HL-60 (cell line): ENCODE measurements at regions not wholly inside any gene's neighbourhood (a gene's known extent, or its start where the extent isn't known, plus 50 kb on each side); places are given as distances from the start of the nearest gene placed in this dataset.

Experiments
- DNase-seq, 2 experiments: peaks; one replicate each; pipeline ENCODE4 v3.0.0-alpha.2; 2010 to 2020; ENCODE audit warnings: low read depth in 1 of 2, low spot score in 1 of 2
- H3K27ac ChIP-seq: fragments of 250-450 bp; sonication (Bioruptor Pico); replicated peaks from 2 replicates; pipeline ENCODE4 v1.5.1; 2020; ENCODE audit warnings: mild to moderate bottlenecking, moderate library complexity
- H3K27me3 ChIP-seq: fragments of 250-450 bp; sonication (Bioruptor Pico); 2 replicates; pipeline ENCODE4 v1.5.1; 2021; ENCODE audit warnings: mild to moderate bottlenecking, moderate library complexity; ENCODE audit not compliant: insufficient read depth, poor library complexity, severe bottlenecking
- H3K4me3 ChIP-seq: replicated peaks from 2 replicates; pipeline ENCODE4 v1.5.1; 2011; ENCODE audit warnings: mild to moderate bottlenecking, control low read depth, low read length; ENCODE audit not compliant: insufficient read depth
- GABPA ChIP-seq: IDR thresholded peaks from 2 replicates; pipeline ENCODE4 v1.6.1; 2012; ENCODE audit warnings: low read depth
- POLR2AphosphoS5 ChIP-seq: IDR thresholded peaks from 2 replicates; pipeline ENCODE4 v1.6.1; 2012; ENCODE audit warnings: low read depth
- REST ChIP-seq: IDR thresholded peaks from 2 replicates; pipeline ENCODE4 v1.6.1; 2012; ENCODE audit warnings: low read depth; ENCODE audit not compliant: insufficient replicate concordance
- SPI1 ChIP-seq: IDR thresholded peaks from 2 replicates; pipeline ENCODE4 v1.6.1; 2012; ENCODE audit warnings: low read depth, mild to moderate bottlenecking, borderline replicate concordance
- TF ChIP-seq, protein P1 (sequence below): IDR thresholded peaks from one replicate; pipeline ENCODE4 v1.5.1; 2011; ENCODE audit warnings: low read length, control low read depth, inconsistent platforms; ENCODE audit not compliant: insufficient read depth

DNA sequence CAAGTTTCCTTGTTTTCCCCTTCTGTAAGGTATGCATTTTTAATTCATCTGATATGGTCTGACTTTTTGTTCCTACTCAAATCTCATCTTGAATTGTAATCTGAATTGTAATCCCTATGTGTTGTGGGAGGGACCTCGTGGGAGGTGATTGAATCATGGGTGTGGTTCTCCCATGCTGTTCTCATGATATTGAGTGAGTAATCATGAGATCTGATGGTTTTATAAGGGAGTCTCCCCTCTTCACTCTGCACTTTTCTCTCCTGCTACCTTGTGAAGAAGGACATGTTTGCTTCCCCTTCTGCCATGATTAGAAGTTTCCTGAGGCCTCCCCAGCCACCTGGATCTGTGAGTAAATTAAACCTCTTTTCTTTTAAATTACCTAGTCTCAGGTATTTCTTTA, 476.1 kb downstream of the LPIN1 start:
- no peak for DNase-seq
- no peaks in the 10 kb centered on the region for H3K27me3 ChIP-seq
- TF ChIP-seq POLR2AphosphoS5 (no peak), SPI1 (no peak), GABPA (no peak), REST (no peak)
- TF ChIP-seq, protein P1, sequence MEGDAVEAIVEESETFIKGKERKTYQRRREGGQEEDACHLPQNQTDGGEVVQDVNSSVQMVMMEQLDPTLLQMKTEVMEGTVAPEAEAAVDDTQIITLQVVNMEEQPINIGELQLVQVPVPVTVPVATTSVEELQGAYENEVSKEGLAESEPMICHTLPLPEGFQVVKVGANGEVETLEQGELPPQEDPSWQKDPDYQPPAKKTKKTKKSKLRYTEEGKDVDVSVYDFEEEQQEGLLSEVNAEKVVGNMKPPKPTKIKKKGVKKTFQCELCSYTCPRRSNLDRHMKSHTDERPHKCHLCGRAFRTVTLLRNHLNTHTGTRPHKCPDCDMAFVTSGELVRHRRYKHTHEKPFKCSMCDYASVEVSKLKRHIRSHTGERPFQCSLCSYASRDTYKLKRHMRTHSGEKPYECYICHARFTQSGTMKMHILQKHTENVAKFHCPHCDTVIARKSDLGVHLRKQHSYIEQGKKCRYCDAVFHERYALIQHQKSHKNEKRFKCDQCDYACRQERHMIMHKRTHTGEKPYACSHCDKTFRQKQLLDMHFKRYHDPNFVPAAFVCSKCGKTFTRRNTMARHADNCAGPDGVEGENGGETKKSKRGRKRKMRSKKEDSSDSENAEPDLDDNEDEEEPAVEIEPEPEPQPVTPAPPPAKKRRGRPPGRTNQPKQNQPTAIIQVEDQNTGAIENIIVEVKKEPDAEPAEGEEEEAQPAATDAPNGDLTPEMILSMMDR = no peak

DNA sequence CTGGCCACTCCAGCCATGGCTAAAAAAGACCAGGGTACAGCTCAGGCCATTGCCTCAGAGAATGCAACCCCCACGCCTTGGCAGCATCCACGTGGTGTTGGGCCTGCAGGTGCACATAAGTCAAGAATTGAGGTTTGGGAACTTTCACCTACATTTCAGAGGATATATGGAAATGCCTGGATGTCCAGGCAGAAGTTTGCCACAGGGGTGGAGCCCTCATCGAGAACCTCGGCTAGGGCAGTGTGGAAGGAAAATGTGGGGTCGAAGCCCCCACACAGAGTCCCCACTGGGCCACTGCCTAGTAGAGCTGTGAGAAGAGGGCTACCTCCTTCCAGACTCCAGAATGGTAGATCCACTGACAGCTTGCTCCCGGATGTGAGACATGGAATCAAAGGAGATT, 477.3 kb downstream of the LPIN1 start:
- TF ChIP-seq REST (no peak), POLR2AphosphoS5 (no peak), SPI1 (no peak), GABPA (no peak)
- TF ChIP-seq, protein P1 = no peak
- no peak for DNase-seq
- H3K27me3 ChIP-seq = no peaks in the 10 kb centered on the region
- H3K27ac ChIP-seq = no peak overlapping the region
- H3K4me3 ChIP-seq = no peak overlapping the region

More for the DNA sequence above, 476.1 kb downstream of the LPIN1 start:
- H3K4me3 ChIP-seq = no peak overlapping the region
- H3K27ac ChIP-seq = no peak overlapping the region

GRCh38 chr2:12226653-12227052, 480.2 kb downstream of the LPIN1 start:
- Histone ChIP-seq H3K27ac (no peak overlapping the region), H3K27me3 (no peaks in the 10 kb centered on the region), H3K4me3 (no peak overlapping the region)
- no peak for TF ChIP-seq GABPA
- TF ChIP-seq, protein P1 = no peak
- TF ChIP-seq POLR2AphosphoS5 = no peak
- no peak for TF ChIP-seq SPI1
- no peak for TF ChIP-seq REST
- no peak for DNase-seq
